NB4 (cell line): ENCODE measurements at regions not wholly inside any gene's neighbourhood (a gene's known extent, or its start where the extent isn't known, plus 50 kb on each side); places are given as distances from the start of the nearest gene placed in this dataset.

Source experiments
- CTCF ChIP-seq: IDR thresholded peaks from one replicate; pipeline ENCODE4 v1.5.1; 2012; ENCODE audit warnings: low read depth, low read length
- MYC ChIP-seq: IDR thresholded peaks from 2 replicates; pipeline ENCODE4 v1.6.1; 2011; ENCODE audit warnings: low read depth, low read length
- POLR2A ChIP-seq: IDR thresholded peaks from 2 replicates; pipeline ENCODE4 v1.6.1; 2011; ENCODE audit warnings: mild to moderate bottlenecking; ENCODE audit not compliant: insufficient read length; ENCODE audit errors: extremely low read depth

- TF ChIP-seq CTCF (no peak), POLR2A (no peak), MYC (no peak)
Measured at GRCh38 chr1:5447503-5447960, 544.7 kb downstream of the NPHP4 start.
